D721Med (cell line): ENCODE measurements at regions not wholly inside any gene's neighbourhood (a gene's known extent, or its start where the extent isn't known, plus 50 kb on each side); places are given as distances from the start of the nearest gene placed in this dataset.

ENCODE experiments used
- DNase-seq: peaks from one replicate; pipeline ENCODE4 v3.0.0; 2011; ENCODE audit warnings: low spot score; ENCODE audit not compliant: insufficient read length
- FAIRE-seq: peaks from 2 replicates; lab custom pipeline; 2011; peaks lifted over from hg19 to GRCh38; lab: Jason Lieb, UNC
- CTCF ChIP-seq: IDR thresholded peaks from 2 replicates; pipeline ENCODE4 v1.5.1; 2012; ENCODE audit warnings: mild to moderate bottlenecking, control low read depth; ENCODE audit not compliant: insufficient read depth; ENCODE audit errors: missing control alignments

- TF ChIP-seq CTCF = no peak
- FAIRE-seq (no peak), DNase-seq (no peak)
Measured at GRCh38 chr1:80659161-80659560, 1141.6 kb upstream of the ADGRL2 start.

DNA sequence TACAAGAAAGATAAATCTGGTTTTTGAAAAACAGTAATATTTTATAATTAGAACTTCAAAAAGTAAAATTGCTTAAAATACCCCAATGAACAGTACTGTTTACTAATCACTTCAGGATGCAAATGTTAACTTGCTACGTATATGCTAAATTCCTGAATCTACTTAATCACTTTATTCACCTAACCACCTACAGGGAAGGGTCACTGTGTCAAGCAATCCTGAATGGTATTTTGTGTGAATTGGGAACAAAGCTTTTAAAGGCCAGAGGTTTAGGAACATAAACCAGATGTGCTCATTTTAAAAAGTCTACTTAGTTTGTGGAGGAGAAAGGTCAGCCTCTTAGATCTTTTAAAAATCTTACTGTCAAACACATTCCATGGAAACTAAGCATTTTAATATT, 1143.0 kb upstream of the ADGRL2 start:
- FAIRE-seq (no peak), DNase-seq (no peak)
- TF ChIP-seq CTCF = no peak

DNA sequence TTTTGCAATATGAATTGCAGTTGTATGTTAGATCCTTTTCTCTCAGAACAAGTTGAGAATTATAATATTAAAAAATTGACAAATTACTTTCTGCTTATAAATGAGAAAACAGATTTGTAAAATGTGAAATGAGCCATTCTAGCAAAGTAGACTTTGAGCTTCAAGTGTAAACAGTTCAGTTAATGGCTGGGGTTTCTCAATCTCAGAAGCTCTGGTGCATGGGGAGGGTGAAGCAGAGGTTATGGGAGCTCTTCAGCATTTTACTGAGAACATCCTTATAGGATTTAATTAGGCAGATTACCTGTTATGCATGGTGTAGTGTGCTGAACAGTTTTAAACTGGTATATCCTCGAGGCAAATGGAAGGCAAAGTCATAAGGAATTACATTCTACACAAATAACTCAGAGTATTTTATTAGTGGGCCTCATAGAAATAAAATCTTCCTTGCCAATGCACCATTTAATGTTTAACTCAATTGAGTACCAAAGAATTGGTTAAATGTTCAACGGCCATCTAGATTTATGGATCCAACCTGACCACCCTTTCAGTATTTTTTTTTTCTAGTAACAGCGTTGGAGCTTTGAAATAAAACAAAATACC, 1143.6 kb upstream of the ADGRL2 start:
- FAIRE-seq (no peak), DNase-seq (no peak)
- TF ChIP-seq CTCF = no peak

GRCh38 chr1:80656641-80657040, 1144.1 kb upstream of the ADGRL2 start:
- TF ChIP-seq CTCF = no peak
- DNase-seq = no peak
- no peak for FAIRE-seq

- TF ChIP-seq CTCF = peak; percentile 25
- DNase-seq (no peak), FAIRE-seq (no peak)
Measured at GRCh38 chr1:80656014-80656636, 1144.6 kb upstream of the ADGRL2 start.

GRCh38 chr1:80646053-80646452, 1154.7 kb upstream of the ADGRL2 start:
- no peak for TF ChIP-seq CTCF
- no peak for DNase-seq
- FAIRE-seq = no peak

DNA sequence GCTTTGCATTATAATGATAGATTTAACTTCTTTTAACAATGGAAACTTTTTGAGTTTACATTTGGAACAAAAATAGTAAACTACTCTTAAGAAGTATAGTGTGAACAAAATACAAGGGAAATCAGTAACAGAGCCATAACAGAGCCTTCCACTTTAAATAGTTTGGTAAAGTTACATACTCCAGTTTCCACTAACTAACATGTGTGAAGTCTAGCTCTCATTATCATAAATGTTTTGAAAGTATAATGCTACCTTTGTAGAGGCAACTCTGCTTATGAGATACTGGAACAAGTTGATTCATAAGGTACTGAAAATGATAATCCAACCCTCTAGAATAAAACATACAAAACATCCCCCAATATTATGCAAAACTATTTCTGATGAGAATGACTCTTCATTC, 1155.1 kb upstream of the ADGRL2 start:
- DNase-seq (no peak), FAIRE-seq (no peak)
- TF ChIP-seq CTCF = no peak
